ENCODE measurements at regions not wholly inside any gene's neighbourhood (a gene's known extent, or its start where the extent isn't known, plus 50 kb on each side); places are given as distances from the start of the nearest gene placed in this dataset.

DNA sequence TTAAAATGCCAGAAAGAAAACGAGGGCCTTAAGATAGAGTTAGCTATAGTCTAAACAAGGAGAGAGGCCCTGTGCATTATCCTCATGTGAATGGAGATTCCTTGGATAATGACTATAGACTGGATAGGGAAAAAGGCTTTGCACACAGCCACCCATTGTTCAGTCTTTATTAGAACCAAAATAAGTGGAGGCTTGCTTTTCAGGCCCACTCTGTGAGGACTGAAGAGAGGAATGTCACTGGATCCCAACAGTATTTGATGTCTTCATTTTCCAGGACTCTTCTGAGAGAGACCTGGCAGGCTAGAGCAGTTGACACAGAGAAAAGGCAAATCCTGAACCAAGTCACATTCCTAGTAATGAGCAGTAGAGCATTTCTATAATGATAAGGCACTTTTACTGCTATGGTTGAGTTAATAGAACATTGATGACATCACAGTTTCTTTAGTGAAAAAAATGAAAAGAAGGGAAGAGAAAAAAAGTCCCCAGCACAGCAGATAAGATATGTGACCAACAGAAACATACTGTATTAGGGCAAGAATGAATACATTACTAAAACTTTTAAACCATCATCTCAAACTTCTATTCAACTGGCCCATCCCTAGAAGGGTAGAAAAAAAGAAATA lies 315.1 kb downstream of the EPHA7 start:
- H3K27me3 ChIP-seq (replicated peaks; ENCODE audit: control insufficient read depth, insufficient read depth, low read length): no peaks in the 10 kb centered on the region
- DNase-seq (ENCODE audit: extremely low read depth, insufficient read length): no peak
- H3K36me3 ChIP-seq (ENCODE audit: control insufficient read depth, insufficient read depth, low read length): no peaks in the 10 kb centered on the region
- no peak overlapping the region for H3K4me3 ChIP-seq (replicated peaks; ENCODE audit: low read depth, low read length)
- no peak for TF ChIP-seq CTCF (IDR thresholded peaks at IDR 0.05; ENCODE audit: insufficient read depth, low read length, poor library complexity, severe bottlenecking)

GRCh38 chr6:93088621-93089501 lies 330.5 kb downstream of the EPHA7 start:
- Histone ChIP-seq H3K4me3 (replicated peaks; ENCODE audit: low read depth, low read length) (no peak overlapping the region), H3K27me3 (replicated peaks; ENCODE audit: control insufficient read depth, insufficient read depth, low read length) (no peaks in the 10 kb centered on the region), H3K36me3 (ENCODE audit: control insufficient read depth, insufficient read depth, low read length) (no peaks in the 10 kb centered on the region)
- no peak for DNase-seq (ENCODE audit: extremely low read depth, insufficient read length)
- TF ChIP-seq CTCF (IDR thresholded peaks at IDR 0.05; ENCODE audit: insufficient read depth, low read length, poor library complexity, severe bottlenecking): no peak

DNA sequence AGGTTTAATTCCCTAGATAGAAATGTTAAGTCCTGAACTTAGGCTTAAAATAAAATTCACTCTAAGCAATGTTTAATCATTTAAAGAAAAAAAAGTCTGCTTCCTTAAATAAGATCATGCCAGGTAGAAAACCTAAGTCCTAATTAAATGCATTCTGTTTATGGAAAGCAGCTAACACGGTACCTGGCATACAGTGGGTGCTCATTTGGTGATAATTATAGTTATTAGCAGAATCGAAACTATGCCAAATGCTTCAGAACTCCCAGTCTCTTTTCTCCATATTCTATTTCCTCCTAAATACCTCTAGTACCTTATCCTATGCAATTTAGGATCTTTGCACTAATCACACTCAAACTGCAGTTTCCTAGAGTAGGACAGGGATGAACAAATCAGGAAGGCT lies 331.8 kb downstream of the EPHA7 start:
- H3K27me3 ChIP-seq (replicated peaks; ENCODE audit: control insufficient read depth, insufficient read depth, low read length): no peaks in the 10 kb centered on the region
- H3K36me3 ChIP-seq (ENCODE audit: control insufficient read depth, insufficient read depth, low read length): no peaks in the 10 kb centered on the region
- H3K4me3 ChIP-seq (replicated peaks; ENCODE audit: low read depth, low read length): no peak overlapping the region
- no peak for TF ChIP-seq CTCF (IDR thresholded peaks at IDR 0.05; ENCODE audit: insufficient read depth, low read length, poor library complexity, severe bottlenecking)
- no peak for DNase-seq (ENCODE audit: extremely low read depth, insufficient read length)

GRCh38 chr6:93086351-93086750 lies 333.0 kb downstream of the EPHA7 start:
- DNase-seq (ENCODE audit: extremely low read depth, insufficient read length): no peak
- Histone ChIP-seq H3K27me3 (replicated peaks; ENCODE audit: control insufficient read depth, insufficient read depth, low read length) (no peaks in the 10 kb centered on the region), H3K4me3 (replicated peaks; ENCODE audit: low read depth, low read length) (no peak overlapping the region), H3K36me3 (ENCODE audit: control insufficient read depth, insufficient read depth, low read length) (no peaks in the 10 kb centered on the region)
- no peak for TF ChIP-seq CTCF (IDR thresholded peaks at IDR 0.05; ENCODE audit: insufficient read depth, low read length, poor library complexity, severe bottlenecking)

DNA sequence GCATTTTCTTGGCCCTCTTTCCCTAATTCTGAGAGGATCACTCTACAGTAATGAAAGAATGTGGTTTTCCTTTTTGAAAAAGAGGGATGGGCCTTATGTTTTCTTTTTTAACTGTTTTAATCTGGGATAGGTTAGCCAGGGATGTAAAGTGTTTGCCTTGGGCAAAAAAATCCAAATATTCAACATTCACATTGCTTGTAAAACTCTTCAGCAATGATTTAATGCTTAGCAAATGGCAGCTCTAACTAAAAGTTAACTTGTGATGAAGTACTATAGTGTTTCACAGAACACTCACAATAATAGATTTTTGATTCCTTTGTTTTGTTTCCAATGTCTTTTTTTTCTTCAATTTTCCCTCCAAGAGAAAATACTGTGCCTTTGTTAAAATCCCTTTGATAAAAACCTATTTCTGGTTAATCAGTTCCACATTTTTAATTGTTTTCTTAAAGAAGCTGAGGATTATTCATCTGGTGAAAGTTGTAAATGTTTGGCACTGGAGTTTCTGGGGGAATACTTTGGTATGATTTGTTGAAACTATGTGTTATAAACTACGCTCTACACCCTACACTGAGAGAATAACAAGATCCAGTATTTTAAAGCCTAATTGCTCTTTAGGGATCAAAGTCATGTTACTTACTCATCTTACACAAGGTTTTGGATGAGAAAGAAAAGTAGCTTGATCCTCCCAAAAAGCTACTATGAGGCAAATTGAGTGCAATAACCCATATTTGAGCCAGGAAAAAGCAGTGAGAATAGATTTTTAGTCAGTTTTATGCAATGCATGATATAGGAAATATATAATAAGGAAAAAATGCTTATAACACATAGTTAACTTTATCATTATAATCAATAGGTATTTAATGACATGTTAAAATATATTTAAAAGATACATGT lies 335.8 kb downstream of the EPHA7 start:
- TF ChIP-seq CTCF (IDR thresholded peaks at IDR 0.05; ENCODE audit: insufficient read depth, low read length, poor library complexity, severe bottlenecking): no peak
- H3K27me3 ChIP-seq (replicated peaks; ENCODE audit: control insufficient read depth, insufficient read depth, low read length): no peaks in the 10 kb centered on the region
- no peak for DNase-seq (ENCODE audit: extremely low read depth, insufficient read length)
- H3K4me3 ChIP-seq (replicated peaks; ENCODE audit: low read depth, low read length): no peak overlapping the region
- no peaks in the 10 kb centered on the region for H3K36me3 ChIP-seq (ENCODE audit: control insufficient read depth, insufficient read depth, low read length)
